GM12878 (cell line): ENCODE measurements at regions not wholly inside any gene's neighbourhood (a gene's known extent, or its start where the extent isn't known, plus 50 kb on each side); places are given as distances from the start of the nearest gene placed in this dataset.

Source experiments
- ATAC-seq: fragments of 200-7000 bp; cut with Tn5 transposase; 3 replicates; pipeline ENCODE4 v1.9.1; 2020; ENCODE audit warnings: mild to moderate bottlenecking, moderate library complexity
- BruUV-seq: library from RNA; stranded (reverse); fragments of 400-500 nt; replicated peaks from 2 replicates; lab custom pipeline; 2021; lab: Mats Ljungman, UMichigan
- CTCF ChIA-PET: fragments of 300-600 bp; sonication (Branson Sonifier 250); formaldehyde crosslinking; extraction: SDS; loops from one replicate; lab custom pipeline; 2021; ENCODE audit warnings: inconsistent platforms; lab: Yijun Ruan, JAX
- POLR2A ChIA-PET: fragments of 350-600 bp; formaldehyde crosslinking; extraction: SDS; loops from one replicate; lab custom pipeline; 2021; ENCODE audit warnings: inconsistent platforms; lab: Charles Lee
- RAD21 ChIA-PET: fragments of 300-600 bp; sonication (Branson Sonifier 250); formaldehyde crosslinking; loops from one replicate; lab custom pipeline; 2023; ENCODE audit warnings: antibody characterized with exemption; ENCODE audit not compliant: unreplicated experiment; lab: Charles Lee
- SMC1A ChIA-PET: fragments of 300-600 bp; sonication (Branson Sonifier 250); formaldehyde crosslinking; loops from one replicate; lab custom pipeline; 2023; ENCODE audit not compliant: unreplicated experiment, uncharacterized antibody; lab: Charles Lee
- DNase-seq: peaks from one replicate; pipeline ENCODE4 v3.0.0-alpha.2; 2011; ENCODE audit warnings: low read depth, low spot score
- FAIRE-seq: peaks from 3 replicates; lab custom pipeline; 2011; peaks lifted over from hg19 to GRCh38; lab: Jason Lieb, UNC
- H2AFZ ChIP-seq: 2 replicates; pipeline ENCODE4 v1.6.0; 2011; ENCODE audit warnings: low read depth, low read length, control low read depth; ENCODE audit not compliant: control insufficient read depth
- H3K27ac ChIP-seq: 2 replicates; pipeline ENCODE4 v1.5.1; 2011; ENCODE audit warnings: control low read depth; ENCODE audit not compliant: control insufficient read depth, insufficient read depth
- H3K27me3 ChIP-seq, 2 experiments: replicated peaks in 1 of 2; 2 replicates each; pipeline versions ENCODE4 v1.6.0 to v1.6.1; 2011; ENCODE audit warnings: low read length in 1 of 2; ENCODE audit not compliant: control insufficient read depth in 2 of 2, insufficient read depth in 2 of 2
- H3K36me3 ChIP-seq, 2 experiments: 2 replicates each; pipeline ENCODE4 v1.5.1; 2011; ENCODE audit warnings: low read length in 1 of 2; ENCODE audit not compliant: control insufficient read depth in 2 of 2, insufficient read depth in 2 of 2
- H3K4me1 ChIP-seq: 2 replicates; pipeline ENCODE4 v1.6.1; 2011; ENCODE audit warnings: mild to moderate bottlenecking, low read length, moderate library complexity, mixed read lengths; ENCODE audit not compliant: control insufficient read depth, insufficient read depth
- H3K4me2 ChIP-seq: 2 replicates; pipeline ENCODE4 v1.6.0; 2011; ENCODE audit warnings: control low read depth; ENCODE audit not compliant: control insufficient read depth, insufficient read depth
- H3K4me3 ChIP-seq: fragments of 200-600 bp; sonication (generic); 2 replicates; pipeline ENCODE4 v1.5.1; 2016
- H3K79me2 ChIP-seq: 2 replicates; pipeline ENCODE4 v1.6.0; 2011; ENCODE audit warnings: low read length; ENCODE audit not compliant: control insufficient read depth, insufficient read depth
- H3K9ac ChIP-seq: 2 replicates; pipeline ENCODE4 v1.8.0; 2011; ENCODE audit warnings: low read length, control low read depth, mixed read lengths; ENCODE audit not compliant: control insufficient read depth, insufficient read depth
- H3K9me3 ChIP-seq: replicated peaks from 3 replicates; pipeline ENCODE4 v1.5.1; 2011; ENCODE audit warnings: mild to moderate bottlenecking, low read length; ENCODE audit not compliant: control insufficient read depth, insufficient read depth
- H4K20me1 ChIP-seq: 2 replicates; pipeline ENCODE4 v1.6.0; 2011; ENCODE audit not compliant: control insufficient read depth, insufficient read depth
- GATAD2B ChIP-seq: fragments of 450-650 bp; conservative IDR thresholded peaks from 2 replicates; pipeline ENCODE4 v1.6.1; 2017; ENCODE audit warnings: low read depth, mild to moderate bottlenecking, moderate library complexity
- IKZF1 ChIP-seq: fragments of 450-650 bp; conservative IDR thresholded peaks from 2 replicates; pipeline ENCODE4 v1.6.1; 2017; ENCODE audit warnings: antibody characterized with exemption, mild to moderate bottlenecking
- NFYA ChIP-seq: IDR thresholded peaks from 2 replicates; pipeline ENCODE4 v1.6.1; 2011; ENCODE audit warnings: low read depth, mild to moderate bottlenecking, low read length, improper control_type of control experiment, borderline replicate concordance
- NR2F1 ChIP-seq: fragments of 450-650 bp; conservative IDR thresholded peaks from 2 replicates; pipeline ENCODE4 v1.6.1; 2017; ENCODE audit warnings: mild to moderate bottlenecking
- RCOR1 ChIP-seq: conservative IDR thresholded peaks from 2 replicates; pipeline ENCODE4 v1.6.1; 2012; ENCODE audit warnings: low read depth, low read length, improper control_type of control experiment
- SREBF1 ChIP-seq: IDR thresholded peaks from 2 replicates; pipeline ENCODE4 v1.6.1; 2012; ENCODE audit warnings: mild to moderate bottlenecking, low read length
- ZNF274 ChIP-seq: IDR thresholded peaks from one replicate; pipeline ENCODE4 v1.8.0; 2011; ENCODE audit not compliant: insufficient read length, insufficient read depth
- WGBS: methylation state at CpG from one replicate; pipeline ENCODE4 v1.1.6; 2016; ENCODE audit warnings: low lambda C conversion rate; ENCODE audit not compliant: insufficient replicate concordance, insufficient coverage; ENCODE audit errors: missing lambda C conversion rate; 5-methylcytosine and 5-hydroxymethylcytosine counted together
- in situ Hi-C: fragments of 300-500 bp; cut with MboI; formaldehyde crosslinking; loops from 9 replicates; pipeline ENCODE4 v1.14.3; 2018; ENCODE audit warnings: mixed read lengths
- intact Hi-C: fragments of 100-400 bp; cut with micrococcal nuclease; formaldehyde crosslinking; loops from one replicate; pipeline ENCODE4 v1.14.2; 2022; ENCODE audit not compliant: unreplicated experiment
- TF ChIP-seq, protein P1 (sequence below): fragments of 450-650 bp; formaldehyde crosslinking; IDR thresholded peaks from 2 replicates; pipeline ENCODE4 v1.4.0; 2020; ENCODE audit warnings: mild to moderate bottlenecking, moderate library complexity
- TF ChIP-seq, protein P2 (sequence below): IDR thresholded peaks from 2 replicates; pipeline ENCODE4 v1.6.1; 2012; ENCODE audit warnings: low read depth, low read length, improper control_type of control experiment

DNA sequence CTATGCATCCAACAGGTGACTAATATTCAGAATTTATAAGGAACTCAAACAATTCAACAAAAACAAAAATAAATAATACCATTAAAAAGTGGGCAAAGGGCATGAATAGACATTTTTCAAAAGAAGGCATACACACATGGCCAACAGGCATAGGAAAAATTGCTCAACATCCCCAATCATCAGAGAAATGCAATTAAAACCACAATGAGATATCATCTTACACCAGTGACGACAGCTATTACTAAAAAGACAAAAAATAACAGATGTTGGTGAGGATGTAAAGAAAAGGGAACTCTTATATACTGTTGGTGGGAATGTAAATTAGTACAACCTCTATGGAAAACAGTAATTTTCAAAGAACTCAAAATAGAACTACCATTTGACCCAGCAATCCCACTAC is 250.4 kb upstream of the N4BP1 start:
- H4K20me1 ChIP-seq, result no peaks in the 10 kb centered on the region
- no peaks in the 10 kb centered on the region for H3K79me2 ChIP-seq
- no peak overlapping the region for H3K27ac ChIP-seq
- BruUV-seq, result no TSS peak
- POLR2A ChIA-PET, result no interaction called here
- H3K4me2 ChIP-seq, result no peak overlapping the region
- H3K9me3 ChIP-seq, result no peaks in the 10 kb centered on the region; the same call in 2 of the 3 replicates
- H3K27me3 ChIP-seq, result peaks cover 0 to 3% of the 10 kb centered on the region in 2 experiments; a peak in 2 of 4 replicates
- TF ChIP-seq GATAD2B (no peak), NFYA (no peak), SREBF1 (no peak), IKZF1 (no peak), NR2F1 (no peak), RCOR1 (no peak), ZNF274 (no peak)
- TF ChIP-seq, protein P1, sequence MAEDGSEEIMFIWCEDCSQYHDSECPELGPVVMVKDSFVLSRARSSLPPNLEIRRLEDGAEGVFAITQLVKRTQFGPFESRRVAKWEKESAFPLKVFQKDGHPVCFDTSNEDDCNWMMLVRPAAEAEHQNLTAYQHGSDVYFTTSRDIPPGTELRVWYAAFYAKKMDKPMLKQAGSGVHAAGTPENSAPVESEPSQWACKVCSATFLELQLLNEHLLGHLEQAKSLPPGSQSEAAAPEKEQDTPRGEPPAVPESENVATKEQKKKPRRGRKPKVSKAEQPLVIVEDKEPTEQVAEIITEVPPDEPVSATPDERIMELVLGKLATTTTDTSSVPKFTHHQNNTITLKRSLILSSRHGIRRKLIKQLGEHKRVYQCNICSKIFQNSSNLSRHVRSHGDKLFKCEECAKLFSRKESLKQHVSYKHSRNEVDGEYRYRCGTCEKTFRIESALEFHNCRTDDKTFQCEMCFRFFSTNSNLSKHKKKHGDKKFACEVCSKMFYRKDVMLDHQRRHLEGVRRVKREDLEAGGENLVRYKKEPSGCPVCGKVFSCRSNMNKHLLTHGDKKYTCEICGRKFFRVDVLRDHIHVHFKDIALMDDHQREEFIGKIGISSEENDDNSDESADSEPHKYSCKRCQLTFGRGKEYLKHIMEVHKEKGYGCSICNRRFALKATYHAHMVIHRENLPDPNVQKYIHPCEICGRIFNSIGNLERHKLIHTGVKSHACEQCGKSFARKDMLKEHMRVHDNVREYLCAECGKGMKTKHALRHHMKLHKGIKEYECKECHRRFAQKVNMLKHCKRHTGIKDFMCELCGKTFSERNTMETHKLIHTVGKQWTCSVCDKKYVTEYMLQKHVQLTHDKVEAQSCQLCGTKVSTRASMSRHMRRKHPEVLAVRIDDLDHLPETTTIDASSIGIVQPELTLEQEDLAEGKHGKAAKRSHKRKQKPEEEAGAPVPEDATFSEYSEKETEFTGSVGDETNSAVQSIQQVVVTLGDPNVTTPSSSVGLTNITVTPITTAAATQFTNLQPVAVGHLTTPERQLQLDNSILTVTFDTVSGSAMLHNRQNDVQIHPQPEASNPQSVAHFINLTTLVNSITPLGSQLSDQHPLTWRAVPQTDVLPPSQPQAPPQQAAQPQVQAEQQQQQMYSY, result no peak
- TF ChIP-seq, protein P2, sequence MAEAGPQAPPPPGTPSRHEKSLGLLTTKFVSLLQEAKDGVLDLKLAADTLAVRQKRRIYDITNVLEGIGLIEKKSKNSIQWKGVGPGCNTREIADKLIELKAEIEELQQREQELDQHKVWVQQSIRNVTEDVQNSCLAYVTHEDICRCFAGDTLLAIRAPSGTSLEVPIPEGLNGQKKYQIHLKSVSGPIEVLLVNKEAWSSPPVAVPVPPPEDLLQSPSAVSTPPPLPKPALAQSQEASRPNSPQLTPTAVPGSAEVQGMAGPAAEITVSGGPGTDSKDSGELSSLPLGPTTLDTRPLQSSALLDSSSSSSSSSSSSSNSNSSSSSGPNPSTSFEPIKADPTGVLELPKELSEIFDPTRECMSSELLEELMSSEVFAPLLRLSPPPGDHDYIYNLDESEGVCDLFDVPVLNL, result no peak
- ATAC-seq (no peak), FAIRE-seq (no peak), DNase-seq (no peak)
- SMC1A ChIA-PET, result no interaction called here
- CTCF ChIA-PET, result no interaction called here
- no peaks in the 10 kb centered on the region for H3K36me3 ChIP-seq
- 0% methylated on average over 1 of the region's 1 CpG for WGBS
- no peaks in the 10 kb centered on the region for H3K4me1 ChIP-seq
- RAD21 ChIA-PET, result no interaction called here
- intact Hi-C loops, result no loop called here
- H3K9ac ChIP-seq, result no peak overlapping the region
- in situ Hi-C loops, result no loop called here
- H3K4me3 ChIP-seq, result no peak overlapping the region
- no peak overlapping the region for H2AFZ ChIP-seq
